Stimulated activated CD4-positive, alpha-beta T cell treated with anti-CD3 and anti-CD28 coated beads, Interleukin-12 subunit alpha, Interleukin-12 subunit beta, amount 100 ng/mL, for 4 hours (primary cell): ENCODE measurements at regions not wholly inside any gene's neighbourhood (a gene's known extent, or its start where the extent isn't known, plus 50 kb on each side); places are given as distances from the start of the nearest gene placed in this dataset.

ENCODE experiments used
- DNase-seq: peaks from one replicate; pipeline ENCODE4 v3.0.0-alpha.2; 2020

DNA sequence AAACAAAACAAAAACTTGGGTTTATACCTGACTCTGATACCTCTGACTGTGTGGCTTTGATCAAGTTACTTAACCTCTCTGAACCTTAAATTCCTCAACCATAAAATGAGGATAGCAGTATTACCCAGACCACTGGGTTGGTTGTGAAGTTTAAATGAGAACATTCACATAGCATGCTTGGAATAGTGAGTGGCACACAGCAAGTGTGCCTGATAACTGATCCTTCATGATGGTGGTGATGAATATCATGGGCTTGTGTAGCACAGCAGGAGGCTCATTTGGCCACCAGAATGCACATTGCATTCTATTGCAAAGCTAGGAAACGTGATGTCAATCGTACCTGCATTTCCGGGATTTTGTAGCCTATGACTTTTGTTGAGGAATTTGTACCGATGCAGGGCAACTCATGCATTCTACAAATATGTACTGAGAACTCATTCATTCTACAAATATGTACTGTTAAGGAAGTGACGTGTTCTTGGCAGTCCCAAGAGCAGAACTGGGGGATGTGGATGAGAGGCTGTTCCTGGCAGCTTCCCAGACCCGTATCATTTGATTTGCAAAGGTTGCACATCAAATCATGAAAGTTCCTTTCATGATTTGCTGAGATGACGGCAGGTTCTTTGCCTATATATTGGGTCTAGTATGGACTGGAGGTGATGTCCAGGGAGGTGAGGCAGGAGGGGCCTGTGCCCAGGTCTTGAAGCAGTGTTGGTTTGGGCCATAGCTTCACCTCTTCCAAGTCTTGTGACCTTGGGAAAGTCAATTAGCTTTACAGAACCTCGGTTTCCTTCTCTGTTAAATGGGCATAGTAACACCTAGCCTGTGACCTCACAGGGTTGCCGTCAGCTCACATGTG, 94.6 kb upstream of the SMNDC1 start:
- no peak for DNase-seq

DNA sequence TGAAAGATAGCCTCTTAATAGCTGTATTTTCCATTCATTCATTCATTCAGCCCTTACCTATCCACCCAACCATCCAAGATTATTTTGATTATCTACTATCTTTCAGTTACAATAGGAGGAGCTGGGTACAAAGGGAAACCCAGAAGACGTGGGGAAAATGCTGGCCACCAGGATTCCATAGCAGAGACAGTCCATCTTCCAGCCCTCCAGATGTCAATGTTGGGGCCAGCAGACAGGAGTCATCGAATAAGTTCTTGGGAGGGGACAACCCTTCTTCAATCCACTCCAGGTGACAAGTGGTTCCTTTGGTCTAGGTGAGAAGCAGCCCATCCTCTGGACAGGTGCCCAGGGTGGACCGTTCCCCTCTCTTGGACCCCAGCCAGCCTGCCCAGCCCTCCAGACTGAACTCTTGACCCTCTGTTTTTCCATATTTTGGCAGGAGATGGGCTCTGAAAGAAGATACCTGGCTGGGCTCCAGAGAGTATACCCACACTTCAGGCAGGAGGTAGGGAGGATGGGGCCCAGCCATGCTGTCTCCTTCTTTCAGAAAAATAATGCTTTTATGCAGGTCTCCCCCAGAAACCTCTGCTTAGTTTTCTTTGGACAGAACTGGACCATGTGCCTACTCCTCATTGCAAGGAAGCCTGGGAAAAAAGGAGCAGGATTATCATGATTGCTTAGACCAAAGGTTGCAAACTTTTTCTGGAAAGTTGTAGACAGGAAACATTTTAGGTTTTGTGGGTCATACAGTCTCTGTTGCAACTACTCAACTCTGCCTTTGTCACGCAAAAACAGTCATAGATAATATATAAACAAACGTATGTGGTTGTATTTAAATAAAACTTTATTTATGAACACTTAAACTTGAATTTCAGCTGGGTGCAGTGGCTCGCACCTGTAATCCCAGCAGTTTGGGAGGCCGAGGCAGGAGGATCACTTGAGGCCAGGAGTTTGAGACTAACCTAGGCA, 95.5 kb upstream of the SMNDC1 start:
- no peak for DNase-seq

DNA sequence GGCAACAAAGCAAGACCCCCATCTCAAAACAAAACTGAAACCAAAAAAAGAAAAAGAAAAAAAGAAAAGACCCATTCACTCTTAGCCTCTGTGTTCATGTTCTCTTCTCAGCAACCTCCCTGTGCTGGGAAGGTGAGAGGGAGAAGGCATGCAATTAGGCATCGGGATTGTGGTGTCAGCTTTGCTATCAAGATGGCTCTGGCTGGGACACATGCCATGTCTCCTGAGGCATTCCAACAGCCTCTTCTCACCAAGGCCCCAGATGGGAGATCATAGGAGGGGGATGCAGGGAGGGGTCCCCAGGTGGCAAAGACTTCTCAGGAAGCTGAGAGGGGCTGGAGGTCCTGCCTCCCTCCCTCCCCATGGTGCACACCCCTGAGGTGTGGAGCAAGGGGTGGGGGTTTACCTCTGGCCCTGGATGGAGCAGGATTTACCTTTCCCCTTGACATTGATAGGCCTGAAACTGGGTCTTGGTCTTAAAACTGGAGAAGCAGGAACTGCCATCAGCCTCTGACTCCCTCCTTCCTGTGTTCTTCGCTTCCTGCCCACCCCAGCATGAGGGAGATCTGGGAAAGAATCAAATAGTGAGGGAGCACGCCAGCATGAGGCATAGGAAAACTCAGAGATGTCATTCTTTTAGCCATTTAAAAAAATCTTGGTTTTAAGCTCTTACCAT, 96.2 kb upstream of the DUSP5 start:
- no peak for DNase-seq

DNA sequence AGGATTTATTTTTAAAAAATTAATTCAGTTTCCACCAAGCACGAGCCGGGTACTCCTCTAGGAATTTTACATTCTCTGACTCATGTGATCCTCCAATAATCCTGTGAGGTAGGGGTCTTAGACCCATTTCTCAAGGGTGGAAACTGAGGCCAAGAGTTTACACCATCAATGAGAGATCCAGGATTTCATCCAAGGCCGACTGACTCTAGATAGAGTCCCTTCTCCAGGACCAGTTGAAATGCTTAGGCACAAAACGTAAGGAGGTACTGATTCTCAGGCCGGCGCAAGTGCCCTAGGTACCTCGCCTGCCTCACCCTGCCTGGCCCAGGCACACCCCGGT, 95.7 kb upstream of the DUSP5 start:
- DNase-seq: no peak

DNA sequence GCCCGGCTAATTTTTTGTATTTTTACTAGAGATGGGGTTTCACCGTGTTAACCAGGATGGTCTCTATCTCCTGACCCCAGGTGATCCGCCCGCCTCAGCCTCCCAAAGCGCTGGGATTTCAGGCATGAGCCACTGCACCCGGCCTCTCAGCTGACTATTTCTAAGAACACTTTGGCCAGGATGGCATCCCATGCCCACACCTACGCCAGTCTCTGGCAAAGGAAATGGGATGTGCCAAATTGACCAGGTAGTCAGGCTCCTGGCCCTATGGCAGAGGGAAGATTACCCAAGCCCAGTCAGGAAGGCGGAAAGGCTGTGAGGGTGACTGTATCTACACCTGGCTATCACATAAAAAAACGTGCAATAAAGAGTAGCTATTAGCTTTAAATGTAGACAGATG, 94.1 kb upstream of the DUSP5 start:
- DNase-seq: no peak

DNA sequence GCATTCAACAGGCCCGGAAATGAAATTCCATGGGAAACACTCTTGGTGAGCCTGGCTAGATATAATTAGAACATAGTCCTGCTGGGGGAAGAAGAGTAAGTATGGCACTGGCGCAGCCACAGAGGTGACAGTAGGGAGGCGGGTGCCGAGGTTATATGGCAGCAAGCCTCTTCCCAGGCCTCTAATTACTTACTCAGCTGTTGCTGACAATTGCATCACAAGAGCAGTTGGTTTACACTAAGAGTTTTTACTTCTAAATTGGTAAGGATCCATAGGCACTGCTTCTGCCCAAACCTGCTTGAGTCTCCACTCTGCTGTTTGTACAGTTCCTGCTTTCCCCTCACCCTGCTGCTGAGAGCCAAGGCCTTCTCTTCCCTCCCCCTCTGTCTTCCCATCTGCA, 93.3 kb upstream of the DUSP5 start:
- DNase-seq: no peak

DNA sequence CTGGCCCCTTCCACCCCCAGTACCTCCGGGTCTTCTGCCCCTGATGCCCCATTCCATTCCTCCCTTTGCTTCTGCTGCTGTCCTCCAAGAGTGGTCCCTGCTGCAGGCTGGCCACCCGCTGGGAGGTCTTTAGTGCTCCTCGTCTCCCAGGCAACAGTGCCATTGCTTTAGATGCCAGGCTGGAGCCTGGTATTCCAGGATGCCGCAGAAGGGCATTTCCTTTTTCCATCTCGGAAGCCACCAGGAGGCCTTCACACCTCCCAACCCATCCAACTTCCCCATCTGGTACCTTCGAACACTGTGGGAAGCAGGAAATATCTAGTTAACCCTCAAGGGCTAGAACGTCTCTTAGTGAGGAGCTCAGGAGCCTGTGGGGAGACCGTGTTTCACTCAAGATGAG, 92.9 kb upstream of the DUSP5 start:
- DNase-seq: no peak

DNA sequence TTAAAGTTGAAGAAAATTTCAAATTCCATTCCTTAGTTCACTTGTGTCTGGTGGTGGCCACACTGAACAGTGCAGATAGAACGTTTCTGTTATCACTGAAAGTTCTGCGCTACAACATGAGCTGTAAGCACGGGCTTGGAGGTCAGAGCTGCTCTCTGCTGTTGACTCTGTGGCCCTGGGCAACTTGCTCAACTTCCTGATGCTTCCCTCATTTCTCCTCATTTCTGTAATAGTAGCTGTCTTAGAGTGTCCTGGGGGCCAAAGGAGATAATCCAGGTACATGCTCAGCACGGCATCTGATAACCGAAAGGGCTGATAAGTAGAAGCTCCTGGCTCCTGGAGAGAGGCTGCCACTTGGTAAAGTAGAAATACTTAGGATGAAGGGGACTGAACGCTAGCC, 92.3 kb upstream of the DUSP5 start:
- no peak for DNase-seq

DNA sequence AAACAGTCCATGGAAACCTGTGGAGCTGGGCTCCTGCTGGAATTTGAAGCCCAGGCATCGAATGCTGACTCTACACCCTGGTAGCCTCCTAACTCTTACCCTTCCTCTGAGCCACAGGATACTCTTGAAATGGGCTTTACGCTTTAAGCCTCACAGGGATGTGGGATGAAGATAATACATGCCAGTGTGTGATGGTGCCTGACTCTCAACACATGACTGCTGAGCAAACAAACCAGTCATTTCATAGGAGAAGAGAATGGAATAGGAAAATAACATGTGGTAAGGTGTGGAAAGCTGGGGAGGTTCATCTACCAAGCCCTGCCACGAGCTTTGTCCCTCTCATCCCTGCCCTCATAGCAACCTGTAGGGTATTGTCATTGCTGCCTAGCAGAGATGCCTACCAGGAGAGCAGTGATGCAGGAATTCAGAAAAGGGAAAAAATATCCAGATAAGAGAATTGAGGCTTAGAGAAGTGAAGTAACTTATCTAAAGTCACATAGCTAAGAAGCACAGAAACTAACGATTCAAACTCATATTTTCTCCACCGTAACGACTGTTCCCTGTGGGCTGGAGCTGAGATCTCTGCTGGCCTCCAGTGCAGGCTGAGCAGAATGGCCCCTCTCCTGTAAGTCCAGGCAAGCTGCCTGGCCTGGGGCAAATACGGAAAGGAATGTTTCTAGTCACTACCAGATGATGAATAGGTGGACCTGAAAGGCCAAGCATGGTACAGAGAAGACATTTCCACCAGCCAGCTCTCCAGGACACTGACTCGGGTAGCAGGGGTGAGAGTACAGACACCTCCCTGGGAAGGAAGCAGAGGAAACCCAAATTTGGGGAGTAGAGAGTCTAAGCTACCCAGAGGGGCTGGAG, 90.2 kb upstream of the DUSP5 start:
- no peak for DNase-seq

DNA sequence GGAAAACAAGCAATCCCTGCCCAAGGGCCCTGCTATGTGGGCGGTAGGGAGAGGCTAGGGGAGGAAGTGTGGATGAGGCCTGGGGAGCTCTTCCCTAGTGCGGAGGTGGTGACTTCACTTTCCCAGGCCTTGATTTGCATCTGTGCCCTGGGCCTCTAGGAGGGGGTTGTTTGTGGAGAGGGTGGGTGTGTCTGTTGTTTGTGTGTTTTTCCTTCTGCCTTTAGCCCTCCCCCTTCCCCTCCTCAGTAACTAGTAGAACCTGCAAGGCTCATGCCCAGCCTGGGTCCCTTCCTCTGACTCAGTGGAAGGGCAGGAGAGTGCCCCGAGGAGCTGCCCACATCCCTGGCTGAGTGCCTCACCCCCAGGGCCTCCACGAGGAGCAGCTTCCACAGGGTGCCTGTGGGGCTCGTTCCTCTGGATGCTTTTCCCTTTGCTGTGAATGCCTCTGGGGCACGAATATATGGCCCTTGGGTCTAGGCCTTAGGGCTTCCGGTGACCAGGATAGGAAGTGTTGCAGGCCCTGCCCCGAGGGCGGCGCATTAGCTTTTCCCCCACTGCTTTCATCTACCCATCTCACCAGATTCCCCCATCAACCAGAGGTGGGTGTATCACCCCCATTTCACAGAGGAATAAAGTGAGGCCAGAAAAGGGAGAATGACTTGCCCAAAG, 89.4 kb upstream of the DUSP5 start:
- no peak for DNase-seq

DNA sequence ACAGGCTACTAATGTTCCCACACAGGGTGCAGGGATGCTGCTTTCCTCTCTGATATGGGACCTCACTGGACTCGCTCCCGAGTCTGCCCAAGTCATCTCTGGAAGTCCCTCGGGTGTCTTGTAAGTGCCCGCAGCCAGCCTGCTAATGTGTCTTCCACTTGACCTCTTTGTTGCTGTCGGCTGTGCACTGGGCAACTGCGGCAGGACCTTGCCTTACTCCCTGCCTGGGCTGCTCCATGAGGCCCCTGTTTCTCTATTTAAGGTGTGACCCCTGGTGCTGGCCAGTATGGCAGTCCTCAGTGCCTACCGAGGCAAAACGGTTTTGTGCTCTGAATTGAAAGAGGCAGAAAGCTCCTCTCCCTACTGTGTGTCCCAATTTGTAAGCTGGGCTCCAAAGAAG, 88.8 kb upstream of the DUSP5 start:
- no peak for DNase-seq

DNA sequence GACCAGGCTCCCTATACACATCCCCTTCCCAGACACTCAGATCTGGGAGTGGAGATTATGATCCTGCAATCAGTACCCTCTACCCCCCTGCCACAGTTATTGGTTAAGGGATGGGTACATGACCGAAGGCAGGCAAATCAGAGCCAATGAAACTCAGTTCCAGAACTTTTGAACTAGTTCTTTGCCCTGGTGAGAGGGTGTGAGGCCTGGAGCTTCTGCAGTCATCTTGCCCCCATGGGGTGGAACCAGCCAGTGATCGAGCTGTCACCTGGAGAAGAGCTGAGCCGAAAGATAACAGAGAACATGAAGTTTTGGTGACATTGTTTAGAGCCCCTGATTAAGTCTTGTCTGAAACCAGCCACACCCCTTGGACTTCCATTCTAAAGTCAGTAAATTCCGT, 88.2 kb upstream of the DUSP5 start:
- no peak for DNase-seq

DNA sequence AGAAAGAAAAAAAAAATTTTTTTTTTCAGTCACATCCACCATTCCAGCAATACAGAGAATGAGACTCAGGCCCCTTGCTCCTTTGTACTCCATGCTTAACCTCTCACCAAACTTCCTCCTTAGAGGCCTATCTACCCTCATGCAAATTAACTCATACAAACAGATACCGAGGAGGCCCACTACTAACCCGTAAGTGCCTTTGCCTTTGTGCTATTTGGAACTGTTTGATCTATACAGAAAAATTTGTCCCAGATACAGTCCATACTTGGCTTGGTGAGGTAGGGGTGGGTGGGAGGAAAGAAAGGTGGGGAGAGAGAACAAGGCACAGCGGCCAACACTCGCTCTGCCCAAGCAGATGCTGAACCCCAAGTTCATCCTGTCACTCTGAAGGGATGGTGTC, 87.8 kb upstream of the DUSP5 start:
- no peak for DNase-seq

DNA sequence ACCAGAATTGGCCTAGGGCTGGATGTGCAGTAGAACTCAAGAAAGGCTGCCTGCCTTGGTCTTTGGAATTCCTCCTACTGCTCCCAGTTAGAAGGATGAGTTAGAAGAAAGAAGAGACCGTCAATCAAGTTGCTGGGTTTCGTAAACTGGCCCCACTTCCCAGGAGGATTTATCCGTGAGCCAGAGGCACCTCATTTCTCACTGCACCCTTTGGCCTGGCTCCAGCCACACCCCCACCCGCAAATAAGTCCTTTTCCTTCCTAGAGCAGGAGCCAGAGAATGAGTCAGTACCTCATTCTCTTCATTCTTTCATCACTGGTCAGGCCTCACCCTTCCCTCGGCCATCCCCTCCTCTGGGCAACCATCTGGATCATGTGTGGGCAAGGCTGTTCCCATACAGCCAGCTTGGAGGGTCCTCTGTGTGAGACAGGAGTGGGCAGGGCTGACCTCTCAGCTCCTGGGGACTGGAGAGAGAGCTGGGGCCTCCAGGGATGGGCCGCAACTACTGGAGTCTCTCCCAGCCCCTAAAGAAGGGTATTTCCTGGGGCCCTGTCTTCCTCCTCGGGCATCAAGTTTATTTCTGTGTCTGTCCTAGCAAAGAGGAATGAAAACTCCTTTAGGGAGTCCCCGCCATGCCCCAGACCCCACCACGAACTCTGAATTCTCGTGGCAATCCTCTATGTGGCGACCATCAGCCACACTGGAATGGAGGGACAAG, 87.2 kb upstream of the DUSP5 start:
- DNase-seq: no peak

DNA sequence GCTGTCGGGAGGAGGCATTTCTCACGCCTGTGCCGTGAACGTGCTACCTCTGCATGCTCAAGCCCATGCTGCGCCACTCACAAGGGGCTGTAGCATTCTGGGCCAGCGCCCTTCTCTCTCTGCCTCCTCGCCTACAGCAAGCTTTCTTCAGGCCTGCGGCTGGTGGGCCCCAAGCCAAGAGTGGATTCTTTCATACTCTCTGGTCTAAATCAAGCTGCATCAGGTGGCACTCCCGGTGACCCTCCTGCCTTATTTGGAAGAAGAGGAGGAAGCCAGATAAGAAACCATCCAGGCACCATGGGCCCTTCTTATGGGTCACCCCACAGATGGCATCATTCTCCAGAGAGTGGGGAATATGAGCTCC, 86.7 kb upstream of the DUSP5 start:
- DNase-seq: no peak

DNA sequence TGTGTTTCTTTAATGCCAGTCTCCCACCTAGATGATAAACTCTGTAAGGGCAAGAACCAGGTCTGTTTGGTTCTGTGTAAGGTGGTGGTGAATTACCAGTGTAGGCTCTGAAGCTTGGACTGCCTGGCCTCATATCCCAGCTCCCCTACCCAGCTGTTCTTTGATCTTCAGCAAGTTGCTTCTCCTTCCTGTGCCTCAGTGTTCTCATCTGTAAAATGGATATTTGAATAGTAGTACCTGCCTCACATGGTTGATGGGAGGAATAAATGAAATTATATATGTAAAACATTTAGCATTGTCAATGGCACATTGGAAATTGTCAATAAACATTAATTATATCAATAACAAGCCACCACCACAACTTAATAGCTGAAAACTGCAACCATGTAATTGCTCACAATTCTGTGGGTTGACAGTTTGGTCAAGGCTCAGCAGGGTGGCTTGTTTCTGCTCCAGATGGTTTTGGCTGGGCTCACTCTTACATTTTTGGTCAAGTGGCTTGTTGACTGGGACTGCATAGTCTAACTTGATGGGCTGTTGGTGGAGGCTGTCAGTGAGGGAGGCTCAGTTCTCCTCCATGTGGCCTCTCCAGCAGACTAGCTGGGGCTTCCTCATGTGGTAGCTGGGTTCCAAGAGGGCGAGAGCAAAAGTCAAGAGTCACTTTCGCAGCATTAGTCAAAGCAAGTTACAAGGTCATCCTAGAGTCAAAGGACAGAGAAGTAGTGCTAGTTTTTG, 84.5 kb upstream of the DUSP5 start:
- no peak for DNase-seq

DNA sequence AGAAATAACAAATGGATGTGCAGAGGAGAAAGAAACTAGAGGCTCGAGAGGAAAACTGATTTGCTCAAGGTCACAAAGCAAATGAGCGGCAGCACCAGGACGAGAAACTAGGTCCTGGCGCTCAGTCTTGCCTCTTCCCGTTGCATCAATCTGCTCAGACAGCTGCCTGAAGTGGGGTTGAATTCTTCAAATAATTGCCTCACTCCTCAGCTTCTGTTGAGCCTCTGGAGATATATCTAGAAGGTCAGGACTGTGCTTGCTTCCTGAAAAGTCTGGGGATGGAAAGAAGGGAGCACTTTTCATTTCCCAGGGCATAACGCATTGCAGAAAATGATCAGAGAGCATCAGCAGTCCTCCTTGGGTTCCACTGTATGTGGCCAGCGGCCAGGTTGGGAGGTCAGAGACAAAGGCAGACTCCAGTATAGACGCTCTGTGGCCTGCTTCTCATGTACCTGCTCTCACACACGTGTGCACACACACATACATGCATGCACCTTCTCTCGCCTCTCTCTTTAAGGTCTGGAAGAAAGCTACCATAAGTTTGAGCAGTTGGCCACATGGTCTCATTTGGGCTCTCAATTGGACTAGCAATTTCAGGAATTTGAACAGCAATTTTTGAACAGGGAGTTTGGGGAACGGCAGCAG, 83.7 kb upstream of the DUSP5 start:
- DNase-seq: no peak

DNA sequence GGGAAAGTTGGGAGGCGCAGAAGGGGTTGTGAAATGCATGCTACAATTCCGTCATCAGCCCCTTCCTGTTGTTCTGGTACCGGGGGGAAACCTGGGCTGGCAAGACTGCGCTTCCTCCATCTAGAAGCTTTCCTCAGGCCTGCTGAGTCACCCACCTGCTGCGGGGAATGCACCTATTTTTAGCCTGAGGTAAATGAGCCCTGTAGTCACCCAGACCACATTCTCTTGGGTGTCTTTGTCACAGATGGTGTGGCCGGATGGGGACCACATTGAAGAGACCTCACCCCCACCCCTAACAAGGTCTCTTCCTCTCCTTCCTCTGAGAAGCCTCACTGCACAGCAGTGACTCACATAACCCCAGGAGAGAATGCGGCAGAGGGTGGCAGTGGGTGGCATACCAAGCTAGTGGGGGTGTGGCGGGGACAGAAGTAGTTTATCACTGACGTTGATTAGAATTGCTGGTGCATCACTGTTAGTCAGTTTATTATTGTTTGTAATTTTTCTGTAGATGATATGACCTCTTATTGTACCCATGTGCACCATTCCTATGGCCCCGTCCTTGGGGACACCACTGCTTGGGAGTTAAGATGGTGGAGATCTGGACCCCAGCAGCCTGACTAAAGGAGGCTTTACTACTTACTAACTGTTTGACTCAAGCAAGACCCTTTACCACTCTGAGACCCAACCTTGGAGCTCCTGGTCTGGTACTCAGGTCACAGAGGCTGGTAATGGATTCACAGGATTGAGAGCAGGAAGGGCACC, 83.0 kb upstream of the DUSP5 start:
- peak; percentile 76 for DNase-seq

DNA sequence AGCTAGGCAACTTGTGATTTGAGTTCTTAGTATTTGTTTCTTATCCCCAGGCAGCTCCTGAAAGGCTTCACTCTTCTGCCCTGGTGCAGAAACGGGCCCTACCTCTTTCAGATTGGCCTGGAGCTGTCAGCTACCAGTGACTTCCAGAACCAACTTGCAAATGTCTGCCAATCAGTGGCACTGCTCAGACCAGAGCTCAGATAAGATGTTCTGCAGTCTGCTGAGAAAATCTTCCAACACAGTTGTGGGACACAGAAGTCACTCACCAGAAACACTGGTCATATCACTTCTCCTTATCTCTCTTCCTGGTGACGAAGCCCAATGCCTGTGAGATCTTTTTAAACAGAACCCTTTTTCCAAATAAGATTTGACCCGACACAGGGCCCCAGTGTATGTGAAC, 81.9 kb upstream of the DUSP5 start:
- DNase-seq: no peak
